CD4-positive, alpha-beta T cell treated with Interleukin-12 subunit alpha and Interleukin-12 subunit beta, for 1 hour (primary cell): ENCODE measurements at regions not wholly inside any gene's neighbourhood (a gene's known extent, or its start where the extent isn't known, plus 50 kb on each side); places are given as distances from the start of the nearest gene placed in this dataset.
"Not testable (repeated sequence)": the region's sequence is repeated elsewhere in the genome, so short reads cannot be mapped to it uniquely, and the experiment has no call there.

ENCODE experiments used
- DNase-seq: peaks from one replicate; pipeline ENCODE4 v3.0.0-alpha.2; 2020

GRCh38 chrX:9271789-9272525, 192.9 kb upstream of the TBL1X start:
- no peak for DNase-seq

- no peak for DNase-seq
Observed at GRCh38 chrX:9273744-9274143, 191.1 kb upstream of the TBL1X start.

- DNase-seq = no peak
Observed at GRCh38 chrX:9278475-9279233, 186.2 kb upstream of the TBL1X start.

GRCh38 chrX:9279234-9279544, 185.7 kb upstream of the TBL1X start:
- DNase-seq = no peak

GRCh38 chrX:9280831-9281230, 184.0 kb upstream of the TBL1X start:
- no peak for DNase-seq

GRCh38 chrX:9282325-9282724, 182.5 kb upstream of the TBL1X start:
- no peak for DNase-seq

- DNase-seq = no peak
Observed at GRCh38 chrX:9285342-9285771, 179.5 kb upstream of the TBL1X start.

GRCh38 chrX:9286234-9286633, 178.6 kb upstream of the TBL1X start:
- no peak for DNase-seq

- DNase-seq = no peak
Observed at GRCh38 chrX:9291629-9292028, 173.2 kb upstream of the TBL1X start.

GRCh38 chrX:9293051-9293496, 171.8 kb upstream of the TBL1X start:
- no peak for DNase-seq

- no peak for DNase-seq
Observed at GRCh38 chrX:9293903-9294302, 171.0 kb upstream of the TBL1X start.

GRCh38 chrX:9295551-9295950, 169.3 kb upstream of the TBL1X start:
- no peak for DNase-seq

GRCh38 chrX:9298221-9298620, 166.6 kb upstream of the TBL1X start:
- no peak for DNase-seq

GRCh38 chrX:9299681-9300080, 165.2 kb upstream of the TBL1X start:
- DNase-seq = not testable (repeated sequence)

GRCh38 chrX:9301836-9302235, 163.0 kb upstream of the TBL1X start:
- no peak for DNase-seq

- DNase-seq = no peak
Observed at GRCh38 chrX:9302381-9302780, 162.5 kb upstream of the TBL1X start.

- no peak for DNase-seq
Observed at GRCh38 chrX:9308426-9308825, 156.4 kb upstream of the TBL1X start.

- no peak for DNase-seq
Observed at GRCh38 chrX:9310616-9311015, 154.2 kb upstream of the TBL1X start.

GRCh38 chrX:9311421-9312160, 153.3 kb upstream of the TBL1X start:
- no peak for DNase-seq

- peak; percentile 76 for DNase-seq
Observed at GRCh38 chrX:9312922-9313867, 151.7 kb upstream of the TBL1X start.

- no peak for DNase-seq
Observed at GRCh38 chrX:9315086-9315485, 149.8 kb upstream of the TBL1X start.

- no peak for DNase-seq
Observed at GRCh38 chrX:9316096-9316495, 148.8 kb upstream of the TBL1X start.

GRCh38 chrX:9317176-9317575, 147.7 kb upstream of the TBL1X start:
- DNase-seq = no peak
